ENCODE measurements at regions not wholly inside any gene's neighbourhood (a gene's known extent, or its start where the extent isn't known, plus 50 kb on each side); places are given as distances from the start of the nearest gene placed in this dataset.

GRCh38 chr5:92581249-92581648 is 999.8 kb downstream of the NR2F1-AS1 start:
- TF ChIP-seq RAD21 (IDR thresholded peaks at IDR 0.05; ENCODE audit: low read depth) = no peak
- TF ChIP-seq EP300 (IDR thresholded peaks at IDR 0.05; ENCODE audit: borderline replicate concordance) = no peak
- no peak for TF ChIP-seq FOXM1 (IDR thresholded peaks at IDR 0.05; ENCODE audit: borderline replicate concordance, low read depth)
- no peak for TF ChIP-seq TAF1 (IDR thresholded peaks at IDR 0.05; ENCODE audit: low read depth)
- no peak for TF ChIP-seq ZBTB7A (IDR thresholded peaks at IDR 0.05; ENCODE audit: low read depth)
- TF ChIP-seq NFIC (IDR thresholded peaks at IDR 0.05) = no peak
- TF ChIP-seq REST (IDR thresholded peaks at IDR 0.05; ENCODE audit: low read depth) = no peak
- no peak for TF ChIP-seq TEAD4 (IDR thresholded peaks at IDR 0.05)
